NCI-H748 treated with DMSO at 0.1 percent for 48 hours (cell line): ENCODE measurements at regions not wholly inside any gene's neighbourhood (a gene's known extent, or its start where the extent isn't known, plus 50 kb on each side); places are given as distances from the start of the nearest gene placed in this dataset.

Source experiments
- DNase-seq: peaks from one replicate; lab custom pipeline; 2025; lab: John Stamatoyannopoulos, UW

- no peak for DNase-seq
These were observed 135.0 kb upstream of the MTNR1B start for GRCh38 chr11:92834296-92835020.

GRCh38 chr11:92837595-92837994, 131.9 kb upstream of the MTNR1B start:
- DNase-seq = peak; percentile 30

GRCh38 chr11:92838759-92839310, 130.6 kb upstream of the MTNR1B start:
- DNase-seq = peak; percentile 98

GRCh38 chr11:92839450-92839849, 130.0 kb upstream of the MTNR1B start:
- DNase-seq = no peak

- DNase-seq = no peak
These were observed 127.7 kb upstream of the MTNR1B start for GRCh38 chr11:92841719-92842118.

- peak; percentile 81 for DNase-seq
These were observed 126.0 kb upstream of the MTNR1B start for GRCh38 chr11:92843455-92843854.

- DNase-seq = no peak
These were observed 125.3 kb upstream of the MTNR1B start for GRCh38 chr11:92844197-92844596.

- no peak for DNase-seq
These were observed 124.1 kb upstream of the MTNR1B start for GRCh38 chr11:92845390-92845789.

- DNase-seq = no peak
These were observed 123.6 kb upstream of the MTNR1B start for GRCh38 chr11:92845805-92846204.

- no peak for DNase-seq
These were observed 122.8 kb upstream of the MTNR1B start for GRCh38 chr11:92846491-92847125.

- no peak for DNase-seq
These were observed 120.9 kb upstream of the MTNR1B start for GRCh38 chr11:92848578-92848977.

- DNase-seq = no peak
These were observed 119.1 kb upstream of the MTNR1B start for GRCh38 chr11:92850296-92850826.

GRCh38 chr11:92852229-92852628, 117.2 kb upstream of the MTNR1B start:
- DNase-seq = no peak

- no peak for DNase-seq
These were observed 116.5 kb upstream of the MTNR1B start for GRCh38 chr11:92852946-92853345.

- DNase-seq = no peak
These were observed 115.3 kb upstream of the MTNR1B start for GRCh38 chr11:92854162-92854561.

- no peak for DNase-seq
These were observed 114.5 kb upstream of the MTNR1B start for GRCh38 chr11:92854952-92855351.

- no peak for DNase-seq
These were observed 113.6 kb upstream of the MTNR1B start for GRCh38 chr11:92855607-92856405.

- no peak for DNase-seq
These were observed 112.0 kb upstream of the MTNR1B start for GRCh38 chr11:92857407-92857806.

GRCh38 chr11:92859156-92859690, 110.2 kb upstream of the MTNR1B start:
- no peak for DNase-seq

- DNase-seq = no peak
These were observed 107.8 kb upstream of the MTNR1B start for GRCh38 chr11:92861634-92862033.

- DNase-seq = no peak
These were observed 104.1 kb upstream of the MTNR1B start for GRCh38 chr11:92865352-92865751.

GRCh38 chr11:92866679-92867282, 102.7 kb upstream of the MTNR1B start:
- no peak for DNase-seq
